ENCODE measurements at regions not wholly inside any gene's neighbourhood (a gene's known extent, or its start where the extent isn't known, plus 50 kb on each side); places are given as distances from the start of the nearest gene placed in this dataset.

DNA sequence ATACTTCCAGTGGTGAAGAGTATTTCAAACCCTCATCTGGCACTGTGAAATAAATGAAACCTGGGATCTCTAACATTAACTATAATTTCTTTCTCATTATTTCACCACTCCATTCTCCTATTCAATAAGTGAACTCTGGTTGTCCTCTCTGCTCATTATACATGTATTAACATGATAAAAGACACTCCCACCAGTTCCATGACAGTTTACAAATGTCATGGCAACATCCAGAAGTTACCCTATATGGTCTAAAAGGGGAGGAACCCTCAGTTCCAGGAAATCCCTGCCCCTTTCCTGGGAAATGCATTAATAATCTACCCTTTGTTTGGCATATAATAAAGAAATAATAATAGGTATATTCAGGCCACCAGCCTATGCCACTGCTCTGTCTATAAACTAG lies 62.7 kb upstream of the BRINP3 start:
- no peak for DNase-seq

DNA sequence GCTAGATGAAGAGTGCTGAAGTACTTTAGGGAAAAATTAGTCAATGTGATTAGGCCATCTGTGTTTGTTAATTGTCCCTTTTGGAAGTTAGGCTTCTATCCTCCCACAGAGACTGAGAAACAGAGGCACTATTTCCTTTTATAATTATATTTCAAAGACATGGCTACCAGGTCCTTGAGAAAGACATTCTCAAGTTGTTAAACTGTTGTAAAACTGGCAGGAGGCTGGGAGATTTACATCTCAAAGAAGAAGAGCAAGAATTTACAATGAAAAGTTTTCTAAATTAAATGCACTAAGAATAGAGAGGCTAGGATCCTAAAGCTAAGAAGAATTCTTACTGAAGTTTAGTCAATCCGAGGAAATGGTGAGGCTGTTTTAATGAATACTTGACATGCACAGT lies 74.0 kb upstream of the BRINP3 start:
- no peak for DNase-seq

DNA sequence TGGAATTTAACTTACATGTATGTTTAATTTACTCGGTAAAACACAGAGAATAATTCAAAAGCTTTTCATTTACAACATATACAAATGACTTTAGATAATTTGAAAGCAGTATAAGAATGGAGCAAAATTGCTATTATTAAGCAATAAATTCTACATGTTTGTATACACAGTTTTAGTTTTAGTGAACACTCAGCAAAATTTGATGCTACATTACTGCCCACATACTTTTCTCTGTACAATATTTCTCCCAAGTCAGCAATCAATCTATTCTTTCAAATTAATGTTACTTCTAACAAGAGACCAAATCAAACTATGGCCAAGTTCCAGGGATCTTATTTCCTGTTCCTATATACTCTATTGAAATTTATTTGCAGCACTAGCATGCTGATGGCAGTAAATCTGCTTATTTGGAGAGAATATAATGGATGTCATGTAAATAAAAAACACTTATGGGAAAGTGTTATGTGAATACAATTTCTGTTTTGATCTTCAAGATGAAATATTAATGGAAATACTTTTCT lies 82.6 kb upstream of the BRINP3 start:
- no peak for DNase-seq

DNA sequence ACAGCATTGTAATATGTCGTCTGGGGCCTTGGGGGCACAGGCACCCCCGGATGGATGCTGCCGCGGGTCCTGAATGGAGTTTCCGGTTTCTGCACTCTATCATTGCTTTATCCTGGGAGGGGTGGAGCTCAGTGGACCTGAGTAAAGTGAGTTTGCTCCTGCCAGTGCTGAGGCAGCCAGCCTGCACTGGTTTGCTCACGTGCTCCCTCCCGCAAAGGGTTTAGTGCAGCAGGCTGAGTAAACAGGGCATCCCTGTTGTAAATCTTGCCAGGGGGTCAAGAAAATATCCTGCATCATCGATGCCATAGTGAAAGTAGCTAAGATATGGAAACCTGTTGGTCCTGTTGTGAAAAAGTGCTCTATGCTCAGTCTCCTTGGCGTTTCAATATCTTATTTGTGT lies 85.6 kb upstream of the BRINP3 start:
- no peak for DNase-seq

DNA sequence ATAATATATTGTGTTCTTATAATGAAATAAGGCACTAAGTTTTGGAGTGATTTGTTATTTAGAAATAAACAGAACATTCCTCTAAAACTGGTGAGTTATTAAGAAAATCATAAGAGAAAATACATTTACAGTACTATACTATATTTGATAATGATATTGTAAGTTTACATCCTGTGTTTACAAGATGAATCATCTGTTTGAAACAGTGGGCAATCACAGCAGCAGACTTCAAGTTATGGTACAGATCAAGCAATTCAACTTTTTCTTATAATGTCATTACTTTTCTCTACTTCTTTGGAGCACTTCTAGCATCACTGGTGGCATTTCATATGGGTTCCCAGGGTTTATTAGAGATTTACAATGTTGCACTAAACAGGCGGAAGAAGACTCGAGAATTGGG lies 86.5 kb upstream of the BRINP3 start:
- DNase-seq, result no peak

DNA sequence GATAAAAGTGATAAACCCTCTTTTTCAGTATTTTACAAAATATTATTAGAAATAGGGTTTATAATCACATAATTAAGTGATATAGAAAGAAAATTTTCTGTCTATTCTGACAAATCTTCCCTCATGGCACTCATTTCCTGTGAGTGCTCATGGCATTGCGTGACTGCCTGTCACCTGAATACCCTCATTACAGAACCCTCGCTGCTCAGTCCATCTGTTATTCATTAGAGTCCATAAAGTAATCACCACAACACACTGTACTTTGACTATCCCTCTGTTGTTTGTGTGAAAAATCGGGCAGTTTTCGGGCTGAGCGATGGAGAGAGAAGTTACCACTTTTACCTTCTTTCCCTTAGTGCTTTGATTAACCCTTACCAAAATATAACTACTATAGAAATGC lies 100.4 kb upstream of the BRINP3 start:
- DNase-seq, result no peak

DNA sequence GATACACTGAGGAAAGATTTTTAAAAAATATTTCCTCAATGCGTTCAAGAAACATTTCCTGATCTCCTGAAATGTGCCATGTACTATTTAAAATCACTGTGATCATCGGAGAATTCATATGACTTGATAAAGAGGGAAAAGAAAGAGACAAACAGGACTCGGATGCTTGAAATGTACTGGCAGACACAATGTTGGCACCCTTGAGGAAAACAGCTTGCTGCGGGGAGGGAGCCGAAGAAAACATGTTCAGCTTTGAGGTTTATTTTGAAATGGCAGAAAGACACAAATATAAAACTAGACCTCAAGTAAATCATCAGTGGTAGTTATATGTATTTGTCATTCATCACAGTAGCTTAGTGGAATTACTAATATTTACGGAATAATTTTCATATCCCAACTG lies 100.9 kb upstream of the BRINP3 start:
- DNase-seq, result no peak

DNA sequence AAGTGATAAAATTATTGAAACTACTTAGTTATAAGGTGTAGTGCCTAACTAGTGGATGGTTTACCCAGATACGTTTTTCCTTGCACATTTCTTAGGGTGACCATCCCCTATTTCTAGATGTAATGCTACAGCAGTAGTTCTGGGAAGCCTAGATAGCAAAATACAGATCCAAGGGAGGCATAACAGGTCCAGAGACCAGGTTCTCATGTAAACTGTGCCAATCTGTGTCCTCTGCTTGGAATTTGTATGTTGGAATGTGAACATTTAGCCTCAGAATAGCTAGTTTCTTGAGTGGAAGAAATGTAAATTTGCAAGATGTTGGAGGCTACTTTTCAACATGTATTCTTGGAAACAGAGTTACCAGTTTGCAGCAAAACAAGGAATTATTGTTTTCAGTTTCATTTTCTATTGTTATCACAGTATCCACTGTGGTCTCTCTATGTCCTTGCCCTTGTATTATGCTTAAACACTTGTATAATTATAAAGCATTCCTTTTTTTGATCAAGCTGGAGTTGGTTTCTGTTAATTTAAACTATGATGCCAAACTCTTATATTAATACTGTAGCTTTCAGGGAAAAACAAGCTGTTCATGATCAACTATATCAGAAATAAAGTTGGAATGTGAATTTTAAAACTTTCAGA lies 102.0 kb upstream of the BRINP3 start:
- no peak for DNase-seq

DNA sequence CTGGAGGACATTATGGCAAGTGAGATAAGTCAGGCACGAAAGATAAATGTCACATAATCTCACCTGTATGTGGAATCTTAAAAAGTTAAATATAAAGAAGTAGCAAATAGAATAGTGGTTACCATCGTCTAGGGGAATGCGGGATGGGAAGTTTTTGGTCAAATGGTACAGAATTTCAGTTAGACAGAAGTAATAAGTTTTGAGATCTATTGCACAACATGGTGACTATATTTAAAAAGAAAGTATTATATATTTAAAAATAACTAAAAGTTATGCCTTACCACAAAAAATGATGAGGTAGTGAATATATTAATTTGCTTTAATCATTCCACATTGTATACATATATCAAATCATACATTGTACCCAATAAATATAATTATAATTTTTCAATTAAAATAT lies 106.2 kb upstream of the BRINP3 start:
- no peak for DNase-seq

DNA sequence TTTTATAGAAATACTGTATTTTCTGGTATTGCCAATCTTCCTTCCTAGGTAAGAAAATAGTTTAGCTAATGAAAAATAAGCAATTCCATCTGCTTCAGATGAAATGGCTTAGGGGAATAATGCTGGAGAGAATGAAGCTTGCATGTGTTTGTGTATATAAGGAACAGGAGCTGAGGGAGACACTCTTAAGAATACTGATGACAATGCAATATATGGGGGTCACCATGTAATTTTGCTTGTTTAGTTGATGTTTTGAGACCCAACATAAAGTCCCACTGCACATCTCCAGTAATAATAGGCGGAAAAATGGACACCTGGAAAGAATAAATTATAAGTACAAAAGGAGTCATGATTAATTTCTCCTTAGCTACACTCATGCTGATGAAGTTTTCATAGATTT lies 110.8 kb upstream of the BRINP3 start:
- DNase-seq, result no peak

DNA sequence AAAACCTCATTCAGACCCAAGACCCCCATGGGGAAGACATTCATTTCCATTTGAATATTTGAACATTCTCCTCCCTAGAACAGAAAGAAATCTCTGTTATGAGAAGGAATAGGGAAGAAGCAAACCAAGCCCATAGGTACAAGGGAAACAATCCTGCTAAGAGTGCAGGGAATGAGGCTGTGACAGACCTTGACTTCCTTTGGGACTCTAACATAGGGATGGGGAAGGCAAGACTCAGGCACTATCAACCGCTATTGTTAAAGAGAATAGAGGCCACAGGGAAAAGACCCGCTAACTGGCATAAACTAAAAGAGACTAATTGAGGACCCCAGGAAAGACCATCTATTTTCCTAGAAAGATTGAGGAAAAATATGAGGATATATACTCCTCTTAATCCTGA lies 117.8 kb upstream of the BRINP3 start:
- no peak for DNase-seq

DNA sequence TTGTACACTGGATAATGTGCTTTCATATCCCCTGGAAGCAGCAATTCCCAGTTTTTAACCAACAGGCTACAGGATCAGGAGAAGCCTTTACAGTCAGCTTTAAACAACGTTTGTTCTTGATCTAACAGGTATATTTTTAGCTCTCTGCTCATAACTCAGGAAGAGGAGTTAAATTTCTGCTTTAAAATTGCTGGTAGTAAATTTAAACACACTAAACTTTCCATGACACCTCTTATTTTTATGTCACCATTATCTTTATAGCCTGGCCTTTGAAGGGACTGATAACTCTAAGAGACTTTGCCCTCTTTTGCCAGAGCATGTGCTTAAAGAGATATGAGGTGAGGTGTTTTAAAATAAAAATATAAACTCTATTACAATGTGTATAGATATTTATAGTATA lies 119.6 kb upstream of the BRINP3 start:
- DNase-seq, result no peak

DNA sequence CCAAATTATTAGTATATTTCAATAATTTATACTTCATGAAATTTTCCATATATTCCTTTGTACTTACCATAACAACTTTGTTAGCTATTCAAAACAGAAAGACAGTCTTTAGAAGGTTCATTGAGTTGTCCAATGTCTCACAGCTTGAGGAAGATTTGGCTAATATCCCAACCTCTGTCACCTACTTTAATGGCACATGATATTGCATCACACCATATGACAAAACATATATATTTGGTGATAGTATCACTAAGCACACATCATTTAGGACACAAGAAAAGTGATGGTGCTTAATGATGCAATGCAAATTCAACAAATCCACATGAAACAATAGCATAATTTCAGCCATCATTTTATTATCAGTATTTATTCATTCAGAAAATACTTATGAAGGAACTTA lies 122.0 kb upstream of the BRINP3 start:
- DNase-seq, result no peak

DNA sequence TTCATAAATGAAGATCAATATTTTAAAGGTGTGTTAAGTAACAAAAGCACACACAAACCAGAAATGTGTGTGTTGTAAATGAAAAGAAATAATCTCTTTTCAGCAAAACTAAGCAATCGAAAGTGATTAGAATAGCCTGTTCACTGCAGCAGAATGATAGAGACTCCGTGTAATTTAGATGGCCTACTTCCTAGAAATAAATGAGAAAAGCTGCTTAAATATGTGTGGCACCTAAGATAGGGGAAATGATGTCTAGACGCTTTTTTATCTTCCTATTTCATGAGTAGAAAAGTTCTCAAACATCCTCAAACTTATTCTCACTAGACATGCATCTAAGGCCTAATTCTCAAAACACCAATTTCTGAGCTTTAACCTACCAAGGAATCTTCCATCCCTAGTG lies 124.7 kb upstream of the BRINP3 start:
- DNase-seq, result no peak

DNA sequence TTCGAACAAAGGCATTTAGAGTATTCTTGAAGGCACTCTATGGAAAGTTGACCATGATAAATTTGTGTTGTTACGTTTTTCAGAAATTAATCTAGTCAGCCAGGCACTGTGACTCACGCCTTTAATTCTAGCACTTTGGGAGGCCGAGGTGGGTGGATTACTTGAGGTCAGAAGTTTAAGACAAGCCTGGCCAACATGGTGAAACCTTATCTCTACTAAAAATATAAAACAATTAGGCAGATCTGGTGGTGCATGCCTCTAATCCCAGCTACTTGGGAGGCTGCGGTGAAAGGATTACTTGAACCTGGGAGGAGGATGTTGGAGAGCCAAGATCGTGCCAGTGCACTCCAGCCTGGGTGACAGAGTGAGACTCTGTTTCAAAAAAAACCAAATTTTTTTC lies 130.6 kb upstream of the BRINP3 start:
- no peak for DNase-seq

DNA sequence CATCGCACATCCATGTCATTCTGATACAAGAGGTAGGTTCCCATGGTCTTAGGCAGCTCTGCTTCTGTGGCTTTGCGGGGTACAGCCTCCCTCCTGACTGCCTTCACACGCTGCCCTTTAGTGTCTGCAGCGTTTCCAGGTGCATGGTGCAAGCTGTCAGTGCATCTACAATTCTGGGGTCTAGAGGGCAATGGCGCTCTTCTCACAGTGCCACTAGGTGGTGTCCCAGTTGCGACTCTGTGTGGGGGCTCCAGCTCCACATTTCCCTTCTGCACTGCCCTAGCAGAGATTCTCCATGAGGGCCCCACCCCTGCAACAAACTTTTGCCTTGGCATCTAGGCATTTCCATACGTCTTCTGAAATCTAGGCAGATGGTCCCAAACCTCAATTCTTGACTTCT lies 138.2 kb upstream of the BRINP3 start:
- DNase-seq, result no peak

DNA sequence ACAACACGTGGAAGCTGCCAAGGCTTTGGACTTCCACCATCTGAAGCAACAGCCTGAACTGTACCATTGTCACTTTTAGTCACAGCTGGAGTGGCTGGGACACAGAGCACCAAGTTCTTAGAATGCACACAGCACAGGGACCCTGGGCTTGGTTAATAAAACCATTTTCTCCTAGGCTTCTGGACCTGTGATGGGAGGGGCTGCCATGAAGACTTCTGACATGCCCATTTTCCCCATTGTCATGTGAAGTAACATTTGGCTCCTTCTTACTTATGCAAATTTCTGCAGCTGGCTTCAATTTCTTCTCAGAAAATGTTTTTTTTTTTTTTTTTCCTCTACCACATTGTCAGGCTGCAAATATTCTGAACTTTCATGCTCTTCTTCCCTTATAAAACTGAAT lies 138.6 kb upstream of the BRINP3 start:
- no peak for DNase-seq

DNA sequence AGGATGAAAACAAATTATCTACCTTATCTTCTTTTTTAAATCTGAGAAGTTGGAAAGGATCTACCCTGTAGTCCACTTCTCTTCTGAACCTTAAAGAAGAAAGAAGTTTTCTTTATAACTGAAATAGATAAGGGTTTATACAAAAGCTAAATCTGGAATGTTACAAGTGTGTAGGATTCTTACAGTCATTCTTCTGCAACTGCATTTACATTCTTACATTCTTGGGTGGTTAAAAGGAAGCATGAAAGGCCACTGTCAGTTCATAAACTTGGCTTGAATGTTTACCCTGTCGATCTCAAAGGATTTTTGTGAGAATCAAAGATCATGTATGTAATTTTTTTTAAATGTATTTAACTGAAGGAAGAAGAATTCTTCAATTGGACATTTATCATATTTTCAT lies 142.1 kb upstream of the BRINP3 start:
- DNase-seq, result no peak

DNA sequence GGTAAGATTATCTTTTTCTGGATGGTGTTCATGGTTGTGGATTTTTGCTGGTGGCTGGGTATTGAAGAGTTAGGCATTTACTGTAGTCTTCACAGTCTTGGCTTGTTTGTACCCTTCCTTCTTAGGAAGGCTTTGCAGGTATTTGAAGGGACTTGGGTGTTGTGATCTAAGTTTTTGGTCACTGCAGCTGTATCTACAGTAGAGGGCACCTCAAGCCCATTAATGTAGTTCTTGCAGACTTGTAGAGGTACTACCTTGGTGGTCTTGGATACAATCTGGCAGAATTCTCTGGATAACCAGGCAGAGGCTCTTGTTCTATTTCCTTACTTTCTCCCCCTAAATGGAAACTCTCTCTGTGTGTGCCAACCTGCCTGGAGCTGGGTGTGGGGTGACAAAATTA lies 155.8 kb upstream of the BRINP3 start:
- no peak for DNase-seq

DNA sequence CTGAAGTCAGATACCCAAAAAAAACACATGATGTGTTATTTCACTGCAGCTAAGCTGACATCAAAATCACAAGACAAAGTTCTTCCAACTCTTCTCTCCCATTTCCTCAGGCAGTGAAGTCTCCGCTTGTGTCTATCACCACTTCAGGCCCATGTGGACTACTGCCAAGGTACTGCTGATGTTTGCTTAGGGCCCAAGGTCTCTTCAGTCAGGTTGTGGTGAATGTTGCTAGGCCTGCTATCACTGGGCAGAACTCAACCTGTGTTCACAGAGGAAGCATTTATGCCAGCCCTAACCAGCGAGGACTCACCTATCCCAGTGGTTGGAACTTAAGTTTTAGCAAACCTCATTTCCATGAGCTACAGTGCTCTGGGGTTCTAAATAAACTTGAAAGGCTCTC lies 156.5 kb upstream of the BRINP3 start:
- no peak for DNase-seq

DNA sequence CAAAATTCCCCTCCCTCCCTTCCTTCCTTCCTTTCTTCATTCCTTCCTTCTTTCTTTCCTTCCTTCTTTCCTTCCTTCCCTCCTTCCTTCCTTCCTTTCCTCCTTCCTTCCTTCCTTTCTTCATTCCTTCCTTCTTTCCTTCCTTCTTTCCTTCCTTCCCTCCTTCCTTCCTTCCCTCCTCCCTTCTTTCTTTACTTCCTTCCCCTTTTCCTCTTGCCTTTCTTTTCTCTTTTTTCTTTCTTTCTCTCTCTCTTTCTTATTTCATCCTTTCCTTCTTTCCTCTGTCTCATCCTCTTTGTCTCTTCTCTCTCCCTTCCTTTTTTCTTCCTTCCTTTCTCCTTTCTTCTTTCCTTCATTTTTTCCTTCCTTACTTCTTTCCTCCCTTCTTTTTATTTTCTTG lies 171.9 kb upstream of the BRINP3 start:
- DNase-seq, result no peak

DNA sequence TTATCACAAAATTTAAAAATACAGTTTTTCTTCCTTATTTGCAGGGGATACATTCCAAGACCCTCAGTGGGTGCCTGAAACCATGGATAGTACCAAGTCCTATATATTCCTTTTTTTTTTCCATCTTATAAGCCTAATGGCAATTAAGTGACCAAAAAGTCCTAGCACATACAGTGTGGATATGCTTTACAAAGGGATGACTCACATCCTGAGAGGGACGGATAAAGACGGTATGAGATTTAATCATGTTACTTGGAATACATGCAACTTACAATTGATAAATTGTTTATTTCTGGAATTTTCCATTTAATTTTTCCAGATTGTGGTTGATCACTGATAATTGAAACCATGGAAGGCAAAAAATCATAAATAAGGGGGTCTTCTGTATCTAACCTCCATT lies 181.2 kb upstream of the BRINP3 start:
- DNase-seq, result no peak

DNA sequence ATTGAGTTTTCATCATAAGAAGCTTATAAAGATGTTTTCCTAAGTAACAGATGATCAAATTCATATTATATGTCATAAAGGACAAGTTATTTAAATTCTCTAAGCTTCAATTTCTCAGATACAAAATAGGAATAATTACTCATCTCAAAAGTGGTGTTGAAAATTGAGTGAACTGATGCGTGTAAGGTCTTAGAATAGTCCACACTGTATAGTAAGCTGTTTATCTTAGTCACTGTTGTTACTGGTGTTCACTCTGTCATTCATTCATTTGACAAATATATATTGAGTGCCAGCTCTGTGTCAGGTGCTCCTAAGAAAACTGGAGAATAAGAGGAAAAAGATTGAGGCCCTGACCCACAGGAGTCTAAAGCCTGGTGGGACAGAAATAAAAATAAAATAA lies 186.3 kb upstream of the BRINP3 start:
- DNase-seq, result no peak

DNA sequence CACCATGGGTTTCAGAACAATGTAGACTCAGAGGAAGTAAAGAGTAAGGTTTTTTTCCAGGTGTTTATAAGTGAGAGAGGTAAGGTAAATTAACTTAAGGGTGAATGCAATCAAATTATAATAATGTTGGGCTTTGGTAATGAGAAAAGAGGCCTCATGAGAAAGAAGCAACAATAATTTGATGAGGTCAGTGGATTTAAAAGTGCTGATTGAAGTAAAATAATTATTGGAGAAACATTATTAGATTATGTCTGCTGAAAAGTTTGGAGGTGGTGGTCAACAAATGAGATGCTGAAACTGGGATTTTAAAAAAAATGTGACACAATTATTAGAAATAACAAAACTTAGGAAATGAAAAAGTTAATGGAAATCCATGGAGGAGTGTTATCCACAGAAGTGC lies 187.4 kb upstream of the BRINP3 start:
- DNase-seq, result no peak

DNA sequence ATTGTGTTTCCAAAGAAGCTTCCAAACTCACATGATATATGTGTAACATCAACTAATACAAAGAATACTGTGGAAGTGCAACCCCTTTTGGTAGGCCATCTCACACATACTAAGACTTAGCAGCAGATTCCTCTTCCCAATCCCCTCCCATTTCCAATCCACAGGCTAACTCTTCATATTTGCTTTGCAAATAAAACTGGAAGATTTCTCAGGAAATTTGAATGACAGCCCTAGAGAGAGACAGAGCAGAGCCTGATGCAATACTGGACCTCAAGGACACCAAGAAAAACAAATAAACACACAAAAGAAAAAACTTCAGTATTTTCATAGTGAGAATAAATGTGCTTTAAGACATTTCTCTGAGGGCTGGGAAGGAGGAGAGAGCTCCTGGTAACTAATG lies 190.2 kb upstream of the BRINP3 start:
- no peak for DNase-seq

DNA sequence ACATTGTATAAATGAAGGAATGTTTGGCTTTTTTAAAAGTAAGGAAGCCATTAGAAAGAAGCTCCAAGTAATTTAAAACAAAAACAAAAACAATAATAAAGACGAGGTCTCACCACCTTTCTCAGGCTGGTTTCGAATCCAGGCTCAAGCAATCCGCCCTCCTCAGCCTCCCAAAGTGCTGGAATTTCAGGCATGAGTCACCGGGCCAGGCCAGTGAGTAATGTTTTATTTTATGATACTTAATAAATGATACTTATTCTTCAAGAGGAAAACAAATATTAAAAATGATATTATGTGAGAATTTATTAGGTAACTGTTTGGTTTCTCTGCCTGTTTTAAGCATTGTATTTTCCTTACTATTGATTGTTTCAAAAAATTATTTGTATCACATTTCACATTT lies 201.4 kb upstream of the BRINP3 start:
- no peak for DNase-seq
